ENCODE measurements at regions not wholly inside any gene's neighbourhood (a gene's known extent, or its start where the extent isn't known, plus 50 kb on each side); places are given as distances from the start of the nearest gene placed in this dataset.

GRCh38 chr3:13161771-13162535 lies 88.7 kb upstream of the IQSEC1 start:
- H3K27ac ChIP-seq (ENCODE audit: low read length), result no peak overlapping the region

GRCh38 chr3:13161021-13161759 lies 88.0 kb upstream of the IQSEC1 start:
- H3K27ac ChIP-seq (ENCODE audit: low read length), result no peak overlapping the region
- no peak for DNase-seq
- H4K20me1 ChIP-seq (ENCODE audit: insufficient read depth, low read length), result no peaks in the 10 kb centered on the region
- H3K9me2 ChIP-seq (replicated peaks; ENCODE audit: insufficient read depth, low read length), result no peaks in the 10 kb centered on the region
- no peaks in the 10 kb centered on the region for H3K27me3 ChIP-seq (replicated peaks; ENCODE audit: insufficient read depth, low read length)
- no peak overlapping the region for H2AFZ ChIP-seq (ENCODE audit: low read length)
- H3K79me2 ChIP-seq (ENCODE audit: low read length), result no peaks in the 10 kb centered on the region
- no peak overlapping the region for H3K9ac ChIP-seq (ENCODE audit: low read length)
- no peaks in the 10 kb centered on the region for H3F3A ChIP-seq (ENCODE audit: insufficient read depth, low read length)
- H3K4me3 ChIP-seq (ENCODE audit: low read length), result no peak overlapping the region
- TF ChIP-seq EZH2phosphoT487 (IDR thresholded peaks at IDR 0.05; ENCODE audit: low read length) (no peak), EZH2 (optimal IDR thresholded peaks at IDR 0.05; ENCODE audit: low read depth, low read length) (no peak)
- TF ChIP-seq, protein P1, sequence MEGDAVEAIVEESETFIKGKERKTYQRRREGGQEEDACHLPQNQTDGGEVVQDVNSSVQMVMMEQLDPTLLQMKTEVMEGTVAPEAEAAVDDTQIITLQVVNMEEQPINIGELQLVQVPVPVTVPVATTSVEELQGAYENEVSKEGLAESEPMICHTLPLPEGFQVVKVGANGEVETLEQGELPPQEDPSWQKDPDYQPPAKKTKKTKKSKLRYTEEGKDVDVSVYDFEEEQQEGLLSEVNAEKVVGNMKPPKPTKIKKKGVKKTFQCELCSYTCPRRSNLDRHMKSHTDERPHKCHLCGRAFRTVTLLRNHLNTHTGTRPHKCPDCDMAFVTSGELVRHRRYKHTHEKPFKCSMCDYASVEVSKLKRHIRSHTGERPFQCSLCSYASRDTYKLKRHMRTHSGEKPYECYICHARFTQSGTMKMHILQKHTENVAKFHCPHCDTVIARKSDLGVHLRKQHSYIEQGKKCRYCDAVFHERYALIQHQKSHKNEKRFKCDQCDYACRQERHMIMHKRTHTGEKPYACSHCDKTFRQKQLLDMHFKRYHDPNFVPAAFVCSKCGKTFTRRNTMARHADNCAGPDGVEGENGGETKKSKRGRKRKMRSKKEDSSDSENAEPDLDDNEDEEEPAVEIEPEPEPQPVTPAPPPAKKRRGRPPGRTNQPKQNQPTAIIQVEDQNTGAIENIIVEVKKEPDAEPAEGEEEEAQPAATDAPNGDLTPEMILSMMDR (IDR thresholded peaks at IDR 0.05; ENCODE audit: low read length), result no peak
- no peaks in the 10 kb centered on the region for H3K9me3 ChIP-seq (replicated peaks; ENCODE audit: insufficient read depth, low read length)
- no peaks in the 10 kb centered on the region for H3K36me3 ChIP-seq (replicated peaks; ENCODE audit: insufficient read depth, low read length)
- H3K4me1 ChIP-seq (ENCODE audit: low read length), result no peaks in the 10 kb centered on the region
- no peak overlapping the region for H3K4me2 ChIP-seq (ENCODE audit: low read depth, low read length)

More at GRCh38 chr3:13161771-13162535, 88.7 kb upstream of the IQSEC1 start:
- H3F3A ChIP-seq (ENCODE audit: insufficient read depth, low read length), result no peaks in the 10 kb centered on the region
- no peaks in the 10 kb centered on the region for H3K27me3 ChIP-seq (replicated peaks; ENCODE audit: insufficient read depth, low read length)
- DNase-seq, result no peak
- H3K9me3 ChIP-seq (replicated peaks; ENCODE audit: insufficient read depth, low read length), result no peaks in the 10 kb centered on the region
- no peaks in the 10 kb centered on the region for H3K9me2 ChIP-seq (replicated peaks; ENCODE audit: insufficient read depth, low read length)
- H2AFZ ChIP-seq (ENCODE audit: low read length), result no peak overlapping the region
- no peaks in the 10 kb centered on the region for H3K4me1 ChIP-seq (ENCODE audit: low read length)
- no peak overlapping the region for H3K9ac ChIP-seq (ENCODE audit: low read length)
- no peaks in the 10 kb centered on the region for H4K20me1 ChIP-seq (ENCODE audit: insufficient read depth, low read length)
- no peak overlapping the region for H3K4me2 ChIP-seq (ENCODE audit: low read depth, low read length)
- TF ChIP-seq, protein P1 (IDR thresholded peaks at IDR 0.05; ENCODE audit: low read length), result no peak
- TF ChIP-seq EZH2 (optimal IDR thresholded peaks at IDR 0.05; ENCODE audit: low read depth, low read length) (no peak), EZH2phosphoT487 (IDR thresholded peaks at IDR 0.05; ENCODE audit: low read length) (no peak)
- H3K4me3 ChIP-seq (ENCODE audit: low read length), result no peak overlapping the region
- H3K36me3 ChIP-seq (replicated peaks; ENCODE audit: insufficient read depth, low read length), result no peaks in the 10 kb centered on the region
- no peaks in the 10 kb centered on the region for H3K79me2 ChIP-seq (ENCODE audit: low read length)

DNA sequence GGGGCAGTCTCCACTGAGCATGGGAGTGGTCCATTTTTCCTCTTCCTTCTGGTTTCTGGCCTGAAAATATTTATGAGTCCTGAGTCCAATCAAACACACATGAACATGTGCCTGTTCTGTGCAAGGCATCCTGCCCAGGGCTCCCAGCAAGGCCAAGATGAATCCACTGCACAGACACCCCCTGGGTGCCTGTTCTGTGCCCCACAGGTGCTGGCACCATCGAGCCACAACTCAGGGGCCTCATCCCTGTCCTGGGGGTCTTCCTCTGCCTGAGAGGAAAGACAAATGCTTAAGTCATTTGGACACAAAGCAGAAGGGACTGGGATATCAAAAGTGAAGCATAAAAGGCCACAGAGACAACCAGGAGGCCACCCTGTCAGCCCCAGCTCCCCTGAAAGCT lies 87.4 kb upstream of the IQSEC1 start:
- H3K9me2 ChIP-seq (replicated peaks; ENCODE audit: insufficient read depth, low read length), result no peaks in the 10 kb centered on the region
- no peaks in the 10 kb centered on the region for H3K4me1 ChIP-seq (ENCODE audit: low read length)
- H3K36me3 ChIP-seq (replicated peaks; ENCODE audit: insufficient read depth, low read length), result no peaks in the 10 kb centered on the region
- no peak overlapping the region for H3K4me2 ChIP-seq (ENCODE audit: low read depth, low read length)
- TF ChIP-seq, protein P1 (IDR thresholded peaks at IDR 0.05; ENCODE audit: low read length), result no peak
- TF ChIP-seq EZH2phosphoT487 (IDR thresholded peaks at IDR 0.05; ENCODE audit: low read length) (no peak), EZH2 (optimal IDR thresholded peaks at IDR 0.05; ENCODE audit: low read depth, low read length) (no peak)
- no peaks in the 10 kb centered on the region for H4K20me1 ChIP-seq (ENCODE audit: insufficient read depth, low read length)
- H3F3A ChIP-seq (ENCODE audit: insufficient read depth, low read length), result no peaks in the 10 kb centered on the region
- no peak overlapping the region for H2AFZ ChIP-seq (ENCODE audit: low read length)
- no peaks in the 10 kb centered on the region for H3K9me3 ChIP-seq (replicated peaks; ENCODE audit: insufficient read depth, low read length)
- no peaks in the 10 kb centered on the region for H3K79me2 ChIP-seq (ENCODE audit: low read length)
- H3K27me3 ChIP-seq (replicated peaks; ENCODE audit: insufficient read depth, low read length), result no peaks in the 10 kb centered on the region
- H3K4me3 ChIP-seq (ENCODE audit: low read length), result no peak overlapping the region
- DNase-seq, result no peak
- no peak overlapping the region for H3K9ac ChIP-seq (ENCODE audit: low read length)
- H3K27ac ChIP-seq (ENCODE audit: low read length), result no peak overlapping the region
